Calu3 (cell line): ENCODE measurements at regions not wholly inside any gene's neighbourhood (a gene's known extent, or its start where the extent isn't known, plus 50 kb on each side); places are given as distances from the start of the nearest gene placed in this dataset.

ENCODE experiments used
- BruUV-seq: library from RNA; stranded (reverse); fragments of 400-500 nt; replicated peaks from 2 replicates; lab custom pipeline; 2021; lab: Mats Ljungman, UMichigan
- CTCF ChIA-PET: fragments of 300-600 bp; sonication (Branson Sonifier 250); formaldehyde crosslinking; loops from one replicate; lab custom pipeline; 2022; ENCODE audit warnings: antibody characterized with exemption; lab: Charles Lee
- DNase-seq: peaks from one replicate; pipeline ENCODE4 v3.0.0; 2022
- H3K27ac Mint-ChIP-seq: one replicate; pipeline ENCODE4 v1.8.0; 2022; ENCODE audit warnings: mixed read lengths; ENCODE audit not compliant: unreplicated experiment
- H3K27me3 Mint-ChIP-seq: one replicate; pipeline ENCODE4 v1.8.0; 2022; ENCODE audit warnings: mixed read lengths; ENCODE audit not compliant: unreplicated experiment
- H3K36me3 Mint-ChIP-seq: one replicate; pipeline ENCODE4 v1.8.0; 2022; ENCODE audit warnings: mild to moderate bottlenecking, moderate library complexity, mixed read lengths; ENCODE audit not compliant: insufficient read depth, unreplicated experiment
- H3K4me1 Mint-ChIP-seq: one replicate; pipeline ENCODE4 v1.8.0; 2022; ENCODE audit warnings: mild to moderate bottlenecking, low read depth, mixed read lengths; ENCODE audit not compliant: unreplicated experiment
- H3K4me3 Mint-ChIP-seq: one replicate; pipeline ENCODE4 v1.8.0; 2022; ENCODE audit warnings: mild to moderate bottlenecking, low read depth, moderate library complexity, mixed read lengths; ENCODE audit not compliant: unreplicated experiment
- H3K9me3 Mint-ChIP-seq: one replicate; pipeline ENCODE4 v1.8.0; 2022; ENCODE audit warnings: low read depth, mixed read lengths; ENCODE audit not compliant: unreplicated experiment
- intact Hi-C: fragments of 100-400 bp; cut with micrococcal nuclease; formaldehyde crosslinking; loops from one replicate; pipeline ENCODE4 v1.10.0; 2022; ENCODE audit not compliant: unreplicated experiment
- TF ChIP-seq, protein P1 (sequence below): fragments of 200-600 bp; IDR thresholded peaks from one replicate; pipeline ENCODE4 v1.8.0; 2022; ENCODE audit warnings: antibody characterized with exemption; ENCODE audit not compliant: unreplicated experiment

- no peaks in the 10 kb centered on the region for H3K4me1 Mint-ChIP-seq
- intact Hi-C loops, result no loop called here
- no peaks in the 10 kb centered on the region for H3K9me3 Mint-ChIP-seq
- no peak overlapping the region for H3K4me3 Mint-ChIP-seq
- no peak overlapping the region for H3K27ac Mint-ChIP-seq
- H3K36me3 Mint-ChIP-seq, result no peaks in the 10 kb centered on the region
- BruUV-seq, result no TSS peak
- H3K27me3 Mint-ChIP-seq, result peaks cover 77% of the 10 kb centered on the region
- no peak for DNase-seq
- TF ChIP-seq, protein P1, sequence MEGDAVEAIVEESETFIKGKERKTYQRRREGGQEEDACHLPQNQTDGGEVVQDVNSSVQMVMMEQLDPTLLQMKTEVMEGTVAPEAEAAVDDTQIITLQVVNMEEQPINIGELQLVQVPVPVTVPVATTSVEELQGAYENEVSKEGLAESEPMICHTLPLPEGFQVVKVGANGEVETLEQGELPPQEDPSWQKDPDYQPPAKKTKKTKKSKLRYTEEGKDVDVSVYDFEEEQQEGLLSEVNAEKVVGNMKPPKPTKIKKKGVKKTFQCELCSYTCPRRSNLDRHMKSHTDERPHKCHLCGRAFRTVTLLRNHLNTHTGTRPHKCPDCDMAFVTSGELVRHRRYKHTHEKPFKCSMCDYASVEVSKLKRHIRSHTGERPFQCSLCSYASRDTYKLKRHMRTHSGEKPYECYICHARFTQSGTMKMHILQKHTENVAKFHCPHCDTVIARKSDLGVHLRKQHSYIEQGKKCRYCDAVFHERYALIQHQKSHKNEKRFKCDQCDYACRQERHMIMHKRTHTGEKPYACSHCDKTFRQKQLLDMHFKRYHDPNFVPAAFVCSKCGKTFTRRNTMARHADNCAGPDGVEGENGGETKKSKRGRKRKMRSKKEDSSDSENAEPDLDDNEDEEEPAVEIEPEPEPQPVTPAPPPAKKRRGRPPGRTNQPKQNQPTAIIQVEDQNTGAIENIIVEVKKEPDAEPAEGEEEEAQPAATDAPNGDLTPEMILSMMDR, result no peak
- CTCF ChIA-PET, result no interaction called here
Observed at GRCh38 chr1:29875557-29876028, 639.3 kb downstream of the PTPRU start.

- H3K9me3 Mint-ChIP-seq, result peaks cover 4% of the 10 kb centered on the region
- CTCF ChIA-PET, result no interaction called here
- no peaks in the 10 kb centered on the region for H3K36me3 Mint-ChIP-seq
- H3K27ac Mint-ChIP-seq, result no peak overlapping the region
- no peak for DNase-seq
- BruUV-seq, result no TSS peak
- H3K4me1 Mint-ChIP-seq, result no peaks in the 10 kb centered on the region
- no peak overlapping the region for H3K4me3 Mint-ChIP-seq
- intact Hi-C loops, result no loop called here
- TF ChIP-seq, protein P1, result no peak
- peaks cover 71% of the 10 kb centered on the region for H3K27me3 Mint-ChIP-seq
Observed at GRCh38 chr1:29870621-29871020, 634.3 kb downstream of the PTPRU start.

DNA sequence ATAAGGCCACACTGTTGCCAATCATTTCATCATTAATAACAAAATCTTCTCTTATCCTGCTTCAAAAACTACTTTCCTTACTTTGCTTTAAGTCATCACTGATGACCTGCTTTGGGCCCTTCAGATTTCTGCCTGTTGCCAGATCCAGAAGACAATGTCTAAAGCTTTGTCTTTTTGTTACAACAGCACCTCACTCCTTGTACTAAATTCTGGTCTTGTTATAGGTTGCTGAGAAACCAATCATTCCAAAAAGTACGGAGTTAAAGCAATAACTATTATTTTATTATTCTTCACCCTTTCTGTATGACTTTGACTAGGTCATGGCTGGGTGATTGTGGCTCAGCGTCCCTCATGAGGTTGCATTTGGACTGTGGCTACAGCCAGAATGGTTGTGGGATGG, 633.5 kb downstream of the PTPRU start:
- Mint-ChIP-seq H3K27me3 (peaks cover 66% of the 10 kb centered on the region), H3K4me1 (no peaks in the 10 kb centered on the region)

DNA sequence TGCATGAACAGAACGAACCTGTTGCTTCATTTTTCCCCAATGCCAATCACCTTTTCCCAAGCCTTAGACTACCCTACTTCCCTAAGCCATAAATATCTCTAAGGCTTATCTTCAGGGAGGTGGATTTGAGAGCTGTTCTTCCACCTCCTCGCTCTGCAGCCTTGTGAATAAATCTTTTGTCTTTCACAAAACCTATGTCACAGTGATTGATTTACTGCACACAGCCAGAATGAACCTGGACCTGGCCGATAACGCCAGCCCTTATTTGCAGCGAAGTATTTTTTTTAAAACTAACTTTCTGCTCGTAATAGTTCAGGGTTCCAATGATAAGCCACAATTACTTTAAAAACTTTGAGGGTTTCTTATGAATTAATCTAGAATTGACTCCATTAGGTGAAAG, 632.6 kb downstream of the PTPRU start:
- no peak for DNase-seq
- Mint-ChIP-seq H3K27me3 (peaks cover 65% of the 10 kb centered on the region), H3K4me3 (no peak overlapping the region), H3K9me3 (peaks cover 4% of the 10 kb centered on the region), H3K4me1 (no peaks in the 10 kb centered on the region), H3K36me3 (no peaks in the 10 kb centered on the region), H3K27ac (no peak overlapping the region)
- BruUV-seq, result no TSS peak
- TF ChIP-seq, protein P1, result no peak
- CTCF ChIA-PET, result no interaction called here
- intact Hi-C loops, result no loop called here

More for the DNA sequence above, 633.5 kb downstream of the PTPRU start:
- no TSS peak for BruUV-seq
- TF ChIP-seq, protein P1, result no peak
- intact Hi-C loops, result no loop called here
- peaks cover 4% of the 10 kb centered on the region for H3K9me3 Mint-ChIP-seq
- H3K4me3 Mint-ChIP-seq, result no peak overlapping the region
- no peak overlapping the region for H3K27ac Mint-ChIP-seq
- CTCF ChIA-PET, result no interaction called here
- no peaks in the 10 kb centered on the region for H3K36me3 Mint-ChIP-seq
- DNase-seq, result no peak
